ENCODE measurements at regions not wholly inside any gene's neighbourhood (a gene's known extent, or its start where the extent isn't known, plus 50 kb on each side); places are given as distances from the start of the nearest gene placed in this dataset.

DNA sequence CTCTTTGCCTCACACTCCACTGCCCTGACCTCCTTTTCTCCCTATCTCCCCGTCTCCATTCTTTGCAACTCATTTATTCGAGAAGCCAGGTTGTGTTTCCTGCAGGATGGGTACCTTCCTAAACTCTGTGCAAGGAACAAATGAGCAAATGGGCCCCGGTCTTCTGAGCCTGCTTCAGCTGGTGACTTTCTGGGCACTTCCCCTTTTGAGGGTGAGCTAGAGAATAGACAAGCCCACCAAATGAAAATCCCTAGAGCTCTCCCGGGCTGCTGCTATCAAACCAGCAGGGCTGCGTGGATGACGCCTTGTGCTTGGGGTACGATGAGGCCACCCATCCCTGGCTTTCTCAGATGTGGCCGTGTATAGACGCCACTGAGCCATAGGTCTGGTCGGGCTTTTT, 91.0 kb upstream of the FOXA2 start:
- TF ChIP-seq CTCF (IDR thresholded peaks at IDR 0.05; ENCODE audit: insufficient read depth, low read length, poor library complexity, severe bottlenecking), result no peak
- TF ChIP-seq EZH2phosphoT487 (conservative IDR thresholded peaks at IDR 0.05; ENCODE audit: low read length), result no peak

Data from SU-DHL-6 (cell line).